Lung (tissue), 11 donors: ENCODE measurements at regions not wholly inside any gene's neighbourhood (a gene's known extent, or its start where the extent isn't known, plus 50 kb on each side); places are given as distances from the start of the nearest gene placed in this dataset.

ENCODE experiments used
- ATAC-seq: fragments of 200-7000 bp; cut with Tn5 transposase; one replicate; pipeline ENCODE4 v1.9.1; 2020; ENCODE audit warnings: moderate number of reproducible peaks; ENCODE audit not compliant: insufficient read depth, low FRiP score
- DNase-seq, 3 donors: peaks; one replicate each; pipeline ENCODE4 v3.0.0-alpha.2; 2013 to 2017
- H3K27ac ChIP-seq, 2 donors: one replicate each; pipeline ENCODE4 v1.5.1; 2013; ENCODE audit warnings: mild to moderate bottlenecking in 2 of 2, moderate library complexity in 2 of 2, control low read depth in 1 of 2, inconsistent platforms in 1 of 2, low read depth in 1 of 2, low read length in 1 of 2
- H3K27me3 ChIP-seq, 3 donors: one replicate each; pipeline ENCODE4 v1.5.1; 2013; ENCODE audit warnings: low read length in 2 of 3; ENCODE audit not compliant: control insufficient read depth in 3 of 3, insufficient read depth in 3 of 3
- H3K36me3 ChIP-seq, 4 donors: one replicate each; pipeline ENCODE4 v1.5.1; 2013; ENCODE audit warnings: low read length in 4 of 4, mild to moderate bottlenecking in 1 of 4, moderate library complexity in 1 of 4; ENCODE audit not compliant: control insufficient read depth in 4 of 4, insufficient read depth in 4 of 4
- H3K4me1 ChIP-seq, 5 donors: one replicate each; pipeline ENCODE4 v1.5.1; 2013; ENCODE audit warnings: low read length in 5 of 5, mild to moderate bottlenecking in 2 of 5, moderate library complexity in 1 of 5; ENCODE audit not compliant: control insufficient read depth in 5 of 5, insufficient read depth in 5 of 5
- H3K4me3 ChIP-seq: one replicate; pipeline ENCODE4 v1.5.1; 2013; ENCODE audit warnings: mild to moderate bottlenecking, control low read depth, moderate library complexity
- H3K9ac ChIP-seq, 2 donors: one replicate each; pipeline ENCODE4 v1.5.1; 2013; ENCODE audit warnings: low read length in 2 of 2, control low read depth in 1 of 2; ENCODE audit not compliant: insufficient read depth in 1 of 2
- H3K9me3 ChIP-seq, 4 donors: one replicate each; pipeline ENCODE4 v1.5.1; 2013; ENCODE audit warnings: low read length in 3 of 4, mild to moderate bottlenecking in 1 of 4, moderate library complexity in 1 of 4; ENCODE audit not compliant: control insufficient read depth in 4 of 4, insufficient read depth in 3 of 4
- CTCF ChIP-seq: IDR thresholded peaks from 2 replicates; pipeline ENCODE4 v1.5.1; 2012; ENCODE audit warnings: mild to moderate bottlenecking; ENCODE audit errors: control extremely low read depth, extremely low read depth
- WGBS, 2 donors: extraction: QIAGEN DNeasy Blood & Tissue Kit; methylation state at CpG; one replicate each; pipeline ENCODE4 v1.1.7; 2013; 5-methylcytosine and 5-hydroxymethylcytosine counted together
- donor health status: control.
- donor health status: control.
- donor health status: Bipolar disorder and iron deficiency.
- donor health status: healthy.
- donor health status: DM: yes; HTN: yes; CAD: no.

GRCh38 chr9:23559522-23559921, 266.5 kb downstream of the ELAVL2 start:
- Histone ChIP-seq H3K4me3 (no peak overlapping the region), H3K4me1 (no peaks in the 10 kb centered on the region), H3K27me3 (no peaks in the 10 kb centered on the region), H3K27ac (no peak overlapping the region), H3K9me3 (peaks cover 0 to 4% (median 0%) of the 10 kb centered on the region in 4 donors), H3K9ac (no peak overlapping the region), H3K36me3 (no peaks in the 10 kb centered on the region)
- no peak for TF ChIP-seq CTCF
- no peak for DNase-seq
- 88 to 89% methylated on average over 4 of the region's 4 CpGs for WGBS, 2 donors
- no peak for ATAC-seq

- no peak overlapping the region for H3K9ac ChIP-seq
- no peak overlapping the region for H3K4me3 ChIP-seq
- no peaks in the 10 kb centered on the region for H3K4me1 ChIP-seq
- no peaks in the 10 kb centered on the region for H3K36me3 ChIP-seq
- no peaks in the 10 kb centered on the region for H3K27me3 ChIP-seq
- no peaks in the 10 kb centered on the region for H3K9me3 ChIP-seq
- WGBS, 2 donors: 43 to 49% methylated on average over 3 of the region's 3 CpGs
- no peak for TF ChIP-seq CTCF
- no peak overlapping the region for H3K27ac ChIP-seq
- ATAC-seq: no peak
- DNase-seq: no peak
These were observed 262.5 kb downstream of the ELAVL2 start for GRCh38 chr9:23563517-23563916.

GRCh38 chr9:23567516-23568165, 258.4 kb downstream of the ELAVL2 start:
- no peaks in the 10 kb centered on the region for H3K4me1 ChIP-seq
- H3K27me3 ChIP-seq: no peaks in the 10 kb centered on the region
- no peak overlapping the region for H3K4me3 ChIP-seq
- ATAC-seq (no peak), DNase-seq (no peak)
- no peak overlapping the region for H3K9ac ChIP-seq
- H3K36me3 ChIP-seq: no peaks in the 10 kb centered on the region
- 75 to 81% methylated on average over 5 of the region's 5 CpGs for WGBS, 2 donors
- TF ChIP-seq CTCF: no peak
- no peaks in the 10 kb centered on the region for H3K9me3 ChIP-seq
- no peak overlapping the region for H3K27ac ChIP-seq
